T-cell (primary cell): ENCODE measurements at regions not wholly inside any gene's neighbourhood (a gene's known extent, or its start where the extent isn't known, plus 50 kb on each side); places are given as distances from the start of the nearest gene placed in this dataset.

Experiments
- ATAC-seq, 4 experiments: fragments of 200-7000 bp in 3 of 4; fragments of 150-1000 bp in 1 of 4; cut with Tn5 transposase; replicated peaks in 1 of 4; 1 replicate in 3 of 4; 2 replicates in 1 of 4; pipeline ENCODE4 v1.10.0; 2021; ENCODE audit warnings: moderate library complexity in 3 of 4, mild to moderate bottlenecking in 2 of 4, moderate number of reproducible peaks in 1 of 4
- CTCF ChIA-PET, 2 donors: fragments of 300-600 bp; sonication (Branson Sonifier 250); formaldehyde crosslinking; loops; one replicate each; lab custom pipeline; 2022; ENCODE audit warnings: antibody characterized with exemption in 2 of 2; lab: Charles Lee
- POLR2A ChIA-PET, 2 donors: fragments of 300-600 bp; sonication (Branson Sonifier 250); formaldehyde crosslinking; loops; one replicate each; lab custom pipeline; 2022; ENCODE audit warnings: antibody characterized with exemption in 2 of 2; lab: Charles Lee
- DNase-seq, 35 experiments: peaks; one replicate each; pipeline versions ENCODE4 v3.0.0 to v3.0.0-alpha.2; 2013 to 2023
- H3K27ac ChIP-seq: one replicate; pipeline ENCODE4 v1.5.1; 2013; ENCODE audit warnings: low read length
- H3K27me3 ChIP-seq, 2 experiments: replicated peaks in 1 of 2; 1 replicate in 1 of 2; 2 replicates in 1 of 2; pipeline versions ENCODE4 v1.6.1 to v1.7.0; 2013; ENCODE audit warnings: low read length in 1 of 2, mixed read lengths in 1 of 2; ENCODE audit not compliant: control insufficient read depth in 2 of 2, insufficient read depth in 2 of 2; ENCODE audit errors: extremely low read depth in 1 of 2
- H3K36me3 ChIP-seq, 2 donors: 1 replicate in 1 of 2; 2 replicates in 1 of 2; pipeline versions ENCODE4 v1.6.1 to v1.7.0; 2013; ENCODE audit warnings: low read length in 1 of 2; ENCODE audit not compliant: control insufficient read depth in 2 of 2, insufficient read depth in 1 of 2; ENCODE audit errors: extremely low read depth in 1 of 2
- H3K4me1 ChIP-seq, 2 experiments: 1 replicate in 1 of 2; 2 replicates in 1 of 2; pipeline versions ENCODE4 v1.6.1 to v1.7.0; 2013; ENCODE audit warnings: low read length in 2 of 2, mixed read lengths in 1 of 2; ENCODE audit not compliant: insufficient read depth in 2 of 2, control insufficient read depth in 1 of 2; ENCODE audit errors: extremely low read depth in 1 of 2
- H3K4me3 ChIP-seq, 2 donors: 1 replicate in 1 of 2; 2 replicates in 1 of 2; pipeline versions ENCODE4 v1.5.1 to v1.7.0; 2013; ENCODE audit warnings: mild to moderate bottlenecking in 2 of 2, low read length in 1 of 2, moderate library complexity in 1 of 2; ENCODE audit not compliant: control insufficient read depth in 1 of 2; ENCODE audit errors: extremely low read depth in 1 of 2
- H3K9me3 ChIP-seq: 2 replicates; pipeline ENCODE4 v1.7.0; 2013
- H3K27ac Mint-ChIP-seq, 2 donors: one replicate each; pipeline ENCODE4 v1.8.0; 2020 to 2021; ENCODE audit warnings: mild to moderate bottlenecking in 2 of 2, mixed read lengths in 2 of 2
- H3K27me3 Mint-ChIP-seq, 2 donors: one replicate each; pipeline ENCODE4 v1.8.0; 2021 to 2022; ENCODE audit warnings: mixed read lengths in 2 of 2
- H3K36me3 Mint-ChIP-seq: one replicate; pipeline ENCODE4 v1.8.0; 2021; ENCODE audit warnings: mixed read lengths
- H3K4me1 Mint-ChIP-seq, 3 donors: one replicate each; pipeline ENCODE4 v1.8.0; 2020 to 2022; ENCODE audit warnings: mixed read lengths in 3 of 3, mild to moderate bottlenecking in 1 of 3
- H3K4me3 Mint-ChIP-seq, 3 donors: one replicate each; pipeline ENCODE4 v1.8.0; 2020 to 2022; ENCODE audit warnings: mild to moderate bottlenecking in 3 of 3, mixed read lengths in 3 of 3, moderate library complexity in 3 of 3
- H3K9me3 Mint-ChIP-seq, 3 donors: one replicate each; pipeline ENCODE4 v1.8.0; 2020 to 2022; ENCODE audit warnings: mixed read lengths in 3 of 3
- WGBS: methylation state at CpG from one replicate; pipeline ENCODE4 v1.1.5; 2013; ENCODE audit warnings: missing lambda C conversion rate; ENCODE audit not compliant: insufficient coverage; 5-methylcytosine and 5-hydroxymethylcytosine counted together

DNA sequence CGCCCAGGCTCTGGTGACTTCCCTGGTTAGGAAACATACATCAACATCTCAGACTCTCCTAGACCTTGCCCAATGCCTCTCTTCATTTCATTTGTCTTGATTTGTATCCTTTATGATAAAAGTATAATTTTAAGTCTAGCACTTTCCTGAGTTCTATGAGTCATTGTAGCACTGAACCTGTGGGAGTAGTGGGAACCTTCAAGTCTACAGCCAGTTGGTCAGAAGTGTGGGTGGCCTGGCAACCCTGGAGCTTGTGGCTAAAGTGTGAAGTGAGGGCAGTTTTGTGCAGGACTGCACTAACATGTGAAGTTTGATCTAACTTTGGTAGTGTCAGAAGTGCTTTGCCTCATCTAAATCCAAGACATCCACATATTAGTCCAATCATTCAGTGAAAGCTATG, 259.3 kb upstream of the IGFBP7 start:
- no peaks in the 10 kb centered on the region for H3K4me1 ChIP-seq
- ChIA-PET POLR2A (no interaction called here), CTCF (no interaction called here)
- H3K27ac Mint-ChIP-seq: no peak overlapping the region
- H3K4me1 Mint-ChIP-seq: no peaks in the 10 kb centered on the region
- H3K4me3 Mint-ChIP-seq: no peak overlapping the region
- no peaks in the 10 kb centered on the region for H3K27me3 ChIP-seq
- no peaks in the 10 kb centered on the region for H3K36me3 ChIP-seq
- no peak overlapping the region for H3K4me3 ChIP-seq
- H3K36me3 Mint-ChIP-seq: no peaks in the 10 kb centered on the region
- no peaks in the 10 kb centered on the region for H3K9me3 ChIP-seq
- peaks cover 0 to 4% (median 0%) of the 10 kb centered on the region in 3 donors for H3K9me3 Mint-ChIP-seq
- DNase-seq: no peak
- no peak for ATAC-seq
- H3K27me3 Mint-ChIP-seq: no peaks in the 10 kb centered on the region
- no CpG with 5 or more reads among the region's 1 CpG for WGBS
- no peak overlapping the region for H3K27ac ChIP-seq

DNA sequence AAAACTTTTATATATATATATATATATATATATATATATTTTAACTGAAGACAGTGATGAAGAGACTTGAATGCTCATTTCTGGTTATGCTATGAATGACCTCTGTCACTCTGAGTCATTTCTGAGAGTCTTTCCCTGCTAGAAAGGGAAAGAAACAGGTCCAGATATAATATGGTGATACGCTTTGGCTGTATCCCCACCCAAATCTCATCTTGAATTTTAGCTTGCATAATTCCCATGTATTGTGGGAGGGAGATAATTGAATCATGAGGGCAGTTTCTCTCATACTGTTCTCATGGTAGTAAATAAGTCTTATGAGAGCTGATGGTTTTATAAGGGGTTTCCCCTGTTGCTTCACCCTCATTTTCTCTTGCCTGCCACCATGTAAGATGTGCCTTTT, 254.1 kb upstream of the IGFBP7 start:
- ATAC-seq: no peak
- CTCF ChIA-PET: no interaction called here

DNA sequence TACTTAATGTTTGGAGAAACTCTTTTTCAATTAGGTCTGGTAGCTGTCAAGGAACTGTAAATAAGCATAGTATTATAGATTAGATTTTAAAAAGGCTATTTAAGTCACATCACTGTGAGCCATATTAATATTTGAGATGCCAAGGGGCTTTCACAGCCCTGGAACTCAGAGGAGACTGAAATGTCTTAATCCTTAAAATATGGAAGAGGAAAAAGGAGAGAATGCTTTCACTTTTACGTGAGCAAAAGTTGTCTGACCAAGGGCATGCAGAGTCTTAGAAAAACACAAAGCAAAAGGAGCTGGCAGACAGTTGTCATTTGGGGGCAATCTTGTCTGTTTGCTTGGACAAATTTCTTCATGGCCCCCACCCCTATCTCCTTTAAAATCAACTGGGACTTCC, 253.2 kb upstream of the IGFBP7 start:
- H3K27ac ChIP-seq: no peak overlapping the region
- H3K4me3 ChIP-seq: no peak overlapping the region
- Mint-ChIP-seq H3K27me3 (peaks cover 0 to 1% of the 10 kb centered on the region in 2 donors), H3K4me3 (no peak overlapping the region), H3K36me3 (no peaks in the 10 kb centered on the region), H3K27ac (no peak overlapping the region), H3K4me1 (no peaks in the 10 kb centered on the region), H3K9me3 (peaks cover 0 to 6% (median 0%) of the 10 kb centered on the region in 3 donors)
- ATAC-seq: no peak
- no peak for DNase-seq
- ChIA-PET POLR2A (no interaction called here), CTCF (no interaction called here)
- no peaks in the 10 kb centered on the region for H3K4me1 ChIP-seq
- no CpG with 5 or more reads among the region's 1 CpG for WGBS
- no peaks in the 10 kb centered on the region for H3K9me3 ChIP-seq
- no peaks in the 10 kb centered on the region for H3K36me3 ChIP-seq
- no peaks in the 10 kb centered on the region for H3K27me3 ChIP-seq

More for the DNA sequence above, 254.1 kb upstream of the IGFBP7 start:
- Mint-ChIP-seq H3K27me3 (peaks cover 0 to 1% of the 10 kb centered on the region in 2 donors), H3K36me3 (no peaks in the 10 kb centered on the region), H3K9me3 (no peaks in the 10 kb centered on the region), H3K4me1 (no peaks in the 10 kb centered on the region), H3K27ac (no peak overlapping the region), H3K4me3 (no peak overlapping the region)
- no peak overlapping the region for H3K27ac ChIP-seq
- WGBS: no CpG with 5 or more reads among the region's 1 CpG
- POLR2A ChIA-PET: no interaction called here
- no peaks in the 10 kb centered on the region for H3K4me1 ChIP-seq
- no peak overlapping the region for H3K4me3 ChIP-seq
- no peaks in the 10 kb centered on the region for H3K9me3 ChIP-seq
- no peak for DNase-seq
- no peaks in the 10 kb centered on the region for H3K27me3 ChIP-seq
- no peaks in the 10 kb centered on the region for H3K36me3 ChIP-seq

DNA sequence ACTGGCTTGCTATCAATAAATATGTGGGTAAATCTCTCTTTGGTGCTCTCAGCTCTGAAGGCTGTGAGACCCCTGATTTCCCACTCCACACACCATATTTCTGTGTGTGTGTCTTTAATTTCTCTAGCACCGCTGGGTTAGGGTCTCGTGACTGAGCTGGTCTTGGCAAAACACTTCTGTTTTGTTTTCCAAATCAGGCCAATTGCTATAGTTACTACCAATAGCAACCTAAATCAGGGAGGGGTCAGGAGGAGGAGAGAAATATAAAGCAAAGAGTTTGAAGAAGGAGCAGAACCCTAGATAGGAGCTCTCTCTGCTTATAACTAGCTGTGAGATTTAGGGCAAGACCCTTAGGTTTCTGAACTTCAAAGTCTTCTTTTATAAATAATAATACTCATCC, 250.5 kb upstream of the IGFBP7 start:
- Mint-ChIP-seq H3K27ac (no peak overlapping the region), H3K27me3 (peaks cover 0 to 1% of the 10 kb centered on the region in 2 donors), H3K9me3 (peaks cover 0 to 6% (median 0%) of the 10 kb centered on the region in 3 donors), H3K4me3 (no peak overlapping the region), H3K36me3 (no peaks in the 10 kb centered on the region), H3K4me1 (no peaks in the 10 kb centered on the region)
- ChIA-PET CTCF (no interaction called here), POLR2A (no interaction called here)
- no peaks in the 10 kb centered on the region for H3K4me1 ChIP-seq
- no peaks in the 10 kb centered on the region for H3K27me3 ChIP-seq
- H3K9me3 ChIP-seq: no peaks in the 10 kb centered on the region
- H3K4me3 ChIP-seq: no peak overlapping the region
- DNase-seq (no peak), ATAC-seq (no peak)
- H3K36me3 ChIP-seq: no peaks in the 10 kb centered on the region
- no CpG with 5 or more reads among the region's 2 CpGs for WGBS
- H3K27ac ChIP-seq: no peak overlapping the region

DNA sequence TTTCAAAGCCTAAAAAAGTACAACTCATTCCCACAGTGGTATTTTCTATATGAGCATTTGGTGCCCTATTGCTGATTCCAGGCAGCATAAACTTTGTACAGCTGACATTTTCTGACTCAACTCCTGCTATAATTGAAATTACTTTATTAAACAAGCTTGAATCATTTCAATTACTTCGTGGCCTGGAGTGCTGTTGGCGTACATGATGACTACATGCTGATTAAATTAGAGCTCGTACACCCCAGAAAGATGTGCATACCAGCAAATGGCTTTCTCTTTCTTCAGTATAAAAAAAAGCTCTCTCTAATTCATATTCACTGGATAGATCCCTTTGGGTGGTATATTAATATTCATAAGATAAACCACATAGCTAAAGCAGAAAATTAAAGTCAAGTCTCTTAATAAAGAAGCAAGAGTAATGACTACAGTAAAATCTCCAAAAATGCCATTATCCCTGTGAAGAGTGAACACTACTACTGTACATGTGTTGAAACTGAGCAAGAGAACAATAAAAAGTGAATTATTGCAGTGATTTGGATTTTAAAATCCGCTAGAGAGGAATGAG, 245.0 kb upstream of the IGFBP7 start:
- ChIA-PET POLR2A (no interaction called here), CTCF (no interaction called here)
- Histone ChIP-seq H3K36me3 (no peaks in the 10 kb centered on the region), H3K4me1 (no peaks in the 10 kb centered on the region), H3K4me3 (no peak overlapping the region), H3K27me3 (no peaks in the 10 kb centered on the region), H3K9me3 (no peaks in the 10 kb centered on the region), H3K27ac (no peak overlapping the region)
- ATAC-seq (no peak), DNase-seq (no peak)
- no peak overlapping the region for H3K4me3 Mint-ChIP-seq
- H3K4me1 Mint-ChIP-seq: no peaks in the 10 kb centered on the region
- H3K36me3 Mint-ChIP-seq: no peaks in the 10 kb centered on the region
- WGBS: no CpG with 5 or more reads among the region's 4 CpGs
- H3K27me3 Mint-ChIP-seq: no peaks in the 10 kb centered on the region
- no peak overlapping the region for H3K27ac Mint-ChIP-seq
- H3K9me3 Mint-ChIP-seq: peaks cover 0 to 6% (median 0%) of the 10 kb centered on the region in 3 donors

DNA sequence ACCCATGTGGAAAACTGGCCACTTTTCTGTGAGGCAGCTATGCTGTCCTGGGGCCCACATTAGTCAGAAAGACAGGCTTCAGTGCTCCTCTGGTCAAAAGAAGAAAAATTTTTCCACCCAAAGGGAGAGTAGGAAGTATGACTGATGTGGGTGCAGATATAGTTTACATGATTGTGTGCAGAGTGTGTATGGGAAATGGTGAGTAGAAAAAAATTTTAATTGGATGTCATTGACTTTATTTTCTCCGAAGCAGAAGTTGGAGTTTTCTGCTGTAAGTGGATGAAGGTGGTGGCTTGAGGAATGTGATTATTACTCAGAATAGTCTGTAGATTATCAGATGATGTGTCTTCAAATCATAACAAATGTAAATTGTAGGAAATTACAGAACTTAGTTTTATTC, 241.5 kb upstream of the IGFBP7 start:
- Histone ChIP-seq H3K27ac (no peak overlapping the region), H3K4me3 (no peak overlapping the region), H3K9me3 (no peaks in the 10 kb centered on the region), H3K27me3 (no peaks in the 10 kb centered on the region), H3K4me1 (no peaks in the 10 kb centered on the region), H3K36me3 (no peaks in the 10 kb centered on the region)
- no peaks in the 10 kb centered on the region for H3K36me3 Mint-ChIP-seq
- no peaks in the 10 kb centered on the region for H3K27me3 Mint-ChIP-seq
- CTCF ChIA-PET: no interaction called here
- no peaks in the 10 kb centered on the region for H3K4me1 Mint-ChIP-seq
- ATAC-seq: no peak
- peaks cover 0 to 8% (median 0%) of the 10 kb centered on the region in 3 donors for H3K9me3 Mint-ChIP-seq
- no peak overlapping the region for H3K27ac Mint-ChIP-seq
- DNase-seq: no peak
- POLR2A ChIA-PET: no interaction called here
- 60% methylated on average over 1 of the region's 1 CpG for WGBS
- H3K4me3 Mint-ChIP-seq: no peak overlapping the region

DNA sequence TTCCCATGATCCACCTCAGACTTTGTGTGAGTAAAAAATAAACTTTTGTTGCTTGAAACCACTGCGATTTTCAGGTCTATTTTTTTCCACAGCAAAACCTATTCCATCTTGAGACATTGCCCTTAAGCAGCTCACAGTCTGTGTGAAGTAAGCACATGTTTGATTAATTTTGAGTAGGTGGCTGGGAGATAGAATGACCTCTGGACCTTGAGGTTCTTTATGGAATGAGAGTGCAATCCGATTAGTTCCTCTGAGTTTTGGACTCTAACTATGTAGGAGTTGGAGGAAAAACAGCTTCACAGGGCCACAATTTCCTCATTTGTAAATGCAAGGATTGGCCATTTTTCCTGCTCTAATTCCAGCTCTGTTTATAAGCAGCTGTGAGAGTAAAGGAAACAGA, 234.1 kb upstream of the IGFBP7 start:
- Histone ChIP-seq H3K27ac (no peak overlapping the region), H3K27me3 (no peaks in the 10 kb centered on the region), H3K36me3 (no peaks in the 10 kb centered on the region), H3K9me3 (no peaks in the 10 kb centered on the region), H3K4me1 (no peaks in the 10 kb centered on the region), H3K4me3 (no peak overlapping the region)
- peaks cover 0 to 12% (median 0%) of the 10 kb centered on the region in 3 donors for H3K9me3 Mint-ChIP-seq
- DNase-seq (no peak), ATAC-seq (no peak)
- no peaks in the 10 kb centered on the region for H3K36me3 Mint-ChIP-seq
- no peaks in the 10 kb centered on the region for H3K4me1 Mint-ChIP-seq
- ChIA-PET CTCF (no interaction called here), POLR2A (no interaction called here)
- no peak overlapping the region for H3K4me3 Mint-ChIP-seq
- 33% methylated on average over 1 of the region's 2 CpGs for WGBS
- H3K27me3 Mint-ChIP-seq: peaks cover 0 to 7% of the 10 kb centered on the region in 2 donors
- H3K27ac Mint-ChIP-seq: no peak overlapping the region
